Cerebellar cortex (tissue), 1 donor: ENCODE measurements at regions not wholly inside any gene's neighbourhood (a gene's known extent, or its start where the extent isn't known, plus 50 kb on each side); places are given as distances from the start of the nearest gene placed in this dataset.
A peak's percentile ranks its signal among the peaks of the same experiment; 100 is the strongest.
"Not testable (repeated sequence)": the region's sequence is repeated elsewhere in the genome, so short reads cannot be mapped to it uniquely, and the experiment has no call there.

ENCODE experiments used
- DNase-seq: peaks from one replicate; pipeline ENCODE4 v3.0.0-alpha.2; 2015; ENCODE audit warnings: low spot score

GRCh38 chr11:33971530-33971929, 79.7 kb upstream of the LMO2 start:
- not testable (repeated sequence) for DNase-seq

- peak; percentile 69 for DNase-seq
Observed at GRCh38 chr11:33970984-33971466, 79.1 kb upstream of the LMO2 start.

- DNase-seq = no peak
Observed at GRCh38 chr11:33967451-33967850, 75.6 kb upstream of the LMO2 start.

DNA sequence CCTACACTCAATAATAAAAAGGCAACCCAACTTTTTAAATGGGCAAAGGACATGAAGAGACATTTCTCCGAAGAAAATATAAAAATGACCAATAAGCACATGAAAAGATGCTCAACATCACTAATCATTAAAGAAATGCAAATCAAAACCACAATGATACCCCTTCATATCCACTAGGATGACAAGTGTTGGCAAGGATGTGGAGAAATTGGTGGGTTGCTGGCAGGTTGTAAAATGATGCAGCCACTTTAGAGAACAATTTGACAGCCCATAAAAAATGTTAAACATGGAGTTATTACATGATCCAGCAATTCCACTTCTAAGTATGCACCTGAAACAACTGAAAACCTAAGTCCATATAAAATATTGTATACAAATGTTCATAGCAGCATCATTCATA, 73.2 kb upstream of the LMO2 start:
- no peak for DNase-seq

GRCh38 chr11:33959855-33960400, 68.1 kb upstream of the LMO2 start:
- DNase-seq = no peak

- DNase-seq = no peak
Observed at GRCh38 chr11:33957304-33957917, 65.5 kb upstream of the LMO2 start.

DNA sequence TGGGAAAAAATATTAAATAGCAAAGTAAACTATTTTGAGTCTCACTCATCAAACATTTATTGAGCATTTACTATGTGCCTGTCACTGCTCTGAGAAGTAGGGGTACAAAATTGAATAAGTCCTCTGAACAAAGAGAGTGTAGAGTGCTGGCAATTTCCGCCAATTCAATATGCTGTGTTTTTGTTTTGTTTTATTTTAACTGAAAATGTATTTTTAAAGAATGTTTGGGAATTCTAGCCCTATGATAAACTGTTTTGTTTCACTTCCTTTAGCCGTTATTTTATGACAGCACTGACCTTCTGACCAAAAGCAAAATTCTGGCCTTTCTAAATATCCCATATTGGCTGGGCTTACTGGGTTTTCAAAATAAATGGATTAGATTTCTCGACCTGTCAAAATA, 64.7 kb upstream of the LMO2 start:
- no peak for DNase-seq

GRCh38 chr11:33953289-33953688, 61.4 kb upstream of the LMO2 start:
- no peak for DNase-seq

GRCh38 chr11:33952805-33953204, 60.9 kb upstream of the LMO2 start:
- DNase-seq = no peak

GRCh38 chr11:33949252-33949913, 57.5 kb upstream of the LMO2 start:
- DNase-seq = peak; percentile 87

GRCh38 chr11:33948494-33948893, 56.6 kb upstream of the LMO2 start:
- no peak for DNase-seq

DNA sequence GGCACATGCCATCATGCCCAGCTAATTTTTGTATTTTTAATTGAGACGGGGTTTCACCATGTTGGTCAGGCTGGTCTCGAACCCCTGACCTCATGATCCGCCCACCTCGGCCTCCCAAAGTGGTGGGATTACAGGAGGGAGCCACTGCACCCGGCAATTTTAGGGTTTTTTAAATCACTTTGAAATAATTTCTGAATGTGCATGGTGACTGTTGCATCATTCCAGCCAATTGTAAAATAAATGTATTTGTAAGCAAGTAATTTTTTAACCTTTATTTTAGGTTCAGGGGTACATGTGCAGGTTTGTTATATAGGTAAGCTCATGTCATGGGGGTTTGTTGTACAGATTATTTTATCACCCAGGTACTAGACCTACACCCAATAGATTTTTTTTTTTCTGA, 56.0 kb upstream of the LMO2 start:
- not testable (repeated sequence) for DNase-seq

DNA sequence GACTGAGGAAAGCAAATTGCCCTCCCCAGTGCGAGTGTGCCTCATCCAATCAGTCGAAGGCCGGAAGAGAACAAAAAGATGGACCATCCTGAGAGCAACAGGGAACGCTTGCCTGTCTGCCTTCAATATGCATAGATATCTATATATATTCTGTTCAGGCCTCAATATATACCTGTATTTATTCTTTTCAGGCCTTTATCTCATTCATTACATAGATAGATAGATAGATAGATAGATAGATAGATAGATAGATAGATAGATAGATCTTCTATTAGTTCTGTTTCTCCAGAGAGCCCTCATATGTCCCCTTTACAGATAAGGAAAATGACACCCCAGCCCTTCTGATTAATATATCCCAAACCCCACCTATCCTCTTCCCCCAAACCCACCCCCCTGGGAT, 55.1 kb upstream of the LMO2 start:
- no peak for DNase-seq

DNA sequence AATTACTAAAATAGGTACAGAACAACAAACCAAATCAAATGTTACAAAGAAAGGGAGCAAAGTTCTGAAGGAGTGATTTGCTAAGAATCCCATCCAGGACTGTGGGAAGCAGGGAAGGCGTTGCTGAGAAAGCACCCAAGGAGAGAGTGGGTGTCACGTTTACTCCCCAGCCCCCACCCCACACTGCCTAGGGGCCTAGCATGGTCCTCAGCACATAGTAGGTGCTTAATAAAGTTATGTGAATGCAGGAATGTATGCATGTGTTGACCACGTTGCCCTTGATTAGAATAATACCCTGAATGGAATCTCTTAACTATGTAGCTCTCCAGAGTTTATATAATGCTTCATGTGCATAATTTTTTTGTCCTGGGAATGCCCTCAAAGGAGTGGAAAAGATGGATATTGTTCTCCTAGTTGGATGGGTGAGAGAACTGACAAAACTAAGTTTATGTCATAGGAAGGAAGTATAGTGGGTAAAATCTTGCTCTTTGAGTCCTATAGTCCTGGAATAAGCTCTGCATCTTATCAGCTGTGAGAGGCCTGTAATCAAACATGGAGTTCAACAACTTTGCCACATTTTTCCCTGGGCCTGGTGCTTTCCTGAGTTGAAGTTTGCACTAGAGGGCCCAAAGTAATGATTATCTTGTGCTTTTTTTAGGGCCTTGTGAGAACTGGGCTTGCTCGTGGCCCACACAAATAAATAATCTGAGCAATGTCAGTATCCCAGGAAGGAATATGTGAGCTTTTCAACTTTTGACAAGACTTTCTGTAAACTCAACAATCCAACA, 53.8 kb upstream of the LMO2 start:
- DNase-seq = no peak

- no peak for DNase-seq
Observed at GRCh38 chr11:33944693-33945424, 53.0 kb upstream of the LMO2 start.

DNA sequence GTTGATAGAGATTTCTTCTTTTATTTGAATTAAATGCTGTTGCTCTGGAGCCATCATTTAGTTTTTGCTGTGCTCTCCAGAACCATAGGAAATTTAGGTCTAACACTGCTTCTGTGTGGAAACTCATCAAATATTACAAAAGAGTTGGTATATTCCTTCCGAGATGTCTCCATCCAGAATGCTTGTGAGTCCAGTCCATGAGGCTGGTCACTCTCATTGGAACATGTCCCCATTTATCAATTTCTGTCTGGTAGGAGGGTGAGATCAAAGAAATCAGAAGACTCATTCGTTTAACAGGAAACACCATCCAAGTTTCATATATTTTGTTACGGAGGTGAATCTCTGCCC, 52.4 kb upstream of the LMO2 start:
- DNase-seq = no peak

GRCh38 chr11:33942954-33943353, 51.1 kb upstream of the LMO2 start:
- no peak for DNase-seq

DNA sequence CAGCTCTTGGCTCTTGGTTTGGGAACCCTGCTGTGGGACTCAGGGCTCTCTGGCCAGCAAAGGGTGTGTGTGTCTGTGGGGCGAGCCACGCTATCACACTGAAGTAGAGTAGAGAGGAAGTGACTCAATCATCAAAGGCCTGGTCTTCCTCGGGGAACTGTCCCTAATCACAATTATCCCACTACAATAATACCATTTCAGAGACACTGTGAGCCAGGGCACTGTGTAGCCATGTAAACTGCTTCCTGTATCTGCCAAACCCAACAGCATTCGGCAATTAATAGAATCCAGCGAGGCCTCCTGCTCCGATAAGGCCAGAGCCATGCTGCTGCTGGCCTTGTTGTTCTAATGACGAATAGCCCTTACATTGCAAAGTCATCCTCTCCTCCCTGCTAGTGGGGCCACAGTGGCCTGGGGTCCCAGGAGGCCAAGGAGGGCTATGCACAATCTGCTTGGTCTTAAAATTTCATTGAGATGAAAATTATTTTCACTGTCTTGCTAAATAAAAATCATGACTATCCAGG, 49.8 kb upstream of the LMO2 start:
- no peak for DNase-seq
